GM12878 (cell line): ENCODE measurements at regions not wholly inside any gene's neighbourhood (a gene's known extent, or its start where the extent isn't known, plus 50 kb on each side); places are given as distances from the start of the nearest gene placed in this dataset.

Source experiments
- ATAC-seq: fragments of 200-7000 bp; cut with Tn5 transposase; 3 replicates; pipeline ENCODE4 v1.9.1; 2020; ENCODE audit warnings: mild to moderate bottlenecking, moderate library complexity
- BruUV-seq: library from RNA; stranded (reverse); fragments of 400-500 nt; replicated peaks from 2 replicates; lab custom pipeline; 2021; lab: Mats Ljungman, UMichigan
- CTCF ChIA-PET: fragments of 300-600 bp; sonication (Branson Sonifier 250); formaldehyde crosslinking; extraction: SDS; loops from one replicate; lab custom pipeline; 2021; ENCODE audit warnings: inconsistent platforms; lab: Yijun Ruan, JAX
- POLR2A ChIA-PET: fragments of 350-600 bp; formaldehyde crosslinking; extraction: SDS; loops from one replicate; lab custom pipeline; 2021; ENCODE audit warnings: inconsistent platforms; lab: Charles Lee
- RAD21 ChIA-PET: fragments of 300-600 bp; sonication (Branson Sonifier 250); formaldehyde crosslinking; loops from one replicate; lab custom pipeline; 2023; ENCODE audit warnings: antibody characterized with exemption; ENCODE audit not compliant: unreplicated experiment; lab: Charles Lee
- SMC1A ChIA-PET: fragments of 300-600 bp; sonication (Branson Sonifier 250); formaldehyde crosslinking; loops from one replicate; lab custom pipeline; 2023; ENCODE audit not compliant: unreplicated experiment, uncharacterized antibody; lab: Charles Lee
- DNase-seq: peaks from one replicate; pipeline ENCODE4 v3.0.0-alpha.2; 2011; ENCODE audit warnings: low read depth, low spot score
- FAIRE-seq: peaks from 3 replicates; lab custom pipeline; 2011; peaks lifted over from hg19 to GRCh38; lab: Jason Lieb, UNC
- H2AFZ ChIP-seq: 2 replicates; pipeline ENCODE4 v1.6.0; 2011; ENCODE audit warnings: low read depth, low read length, control low read depth; ENCODE audit not compliant: control insufficient read depth
- H3K27ac ChIP-seq: 2 replicates; pipeline ENCODE4 v1.5.1; 2011; ENCODE audit warnings: control low read depth; ENCODE audit not compliant: control insufficient read depth, insufficient read depth
- H3K27me3 ChIP-seq, 2 experiments: replicated peaks in 1 of 2; 2 replicates each; pipeline versions ENCODE4 v1.6.0 to v1.6.1; 2011; ENCODE audit warnings: low read length in 1 of 2; ENCODE audit not compliant: control insufficient read depth in 2 of 2, insufficient read depth in 2 of 2
- H3K36me3 ChIP-seq, 2 experiments: 2 replicates each; pipeline ENCODE4 v1.5.1; 2011; ENCODE audit warnings: low read length in 1 of 2; ENCODE audit not compliant: control insufficient read depth in 2 of 2, insufficient read depth in 2 of 2
- H3K4me1 ChIP-seq: 2 replicates; pipeline ENCODE4 v1.6.1; 2011; ENCODE audit warnings: mild to moderate bottlenecking, low read length, moderate library complexity, mixed read lengths; ENCODE audit not compliant: control insufficient read depth, insufficient read depth
- H3K4me2 ChIP-seq: 2 replicates; pipeline ENCODE4 v1.6.0; 2011; ENCODE audit warnings: control low read depth; ENCODE audit not compliant: control insufficient read depth, insufficient read depth
- H3K4me3 ChIP-seq: fragments of 200-600 bp; sonication (generic); 2 replicates; pipeline ENCODE4 v1.5.1; 2016
- H3K79me2 ChIP-seq: 2 replicates; pipeline ENCODE4 v1.6.0; 2011; ENCODE audit warnings: low read length; ENCODE audit not compliant: control insufficient read depth, insufficient read depth
- H3K9ac ChIP-seq: 2 replicates; pipeline ENCODE4 v1.8.0; 2011; ENCODE audit warnings: low read length, control low read depth, mixed read lengths; ENCODE audit not compliant: control insufficient read depth, insufficient read depth
- H3K9me3 ChIP-seq: replicated peaks from 3 replicates; pipeline ENCODE4 v1.5.1; 2011; ENCODE audit warnings: mild to moderate bottlenecking, low read length; ENCODE audit not compliant: control insufficient read depth, insufficient read depth
- H4K20me1 ChIP-seq: 2 replicates; pipeline ENCODE4 v1.6.0; 2011; ENCODE audit not compliant: control insufficient read depth, insufficient read depth
- ATF7 ChIP-seq: fragments of 450-650 bp; IDR thresholded peaks from 2 replicates; pipeline ENCODE4 v1.6.1; 2016; ENCODE audit warnings: low read depth, mild to moderate bottlenecking
- BHLHE40 ChIP-seq, 2 experiments: fragments of 450-650 bp in 1 of 2; IDR thresholded peaks; 2 replicates each; pipeline ENCODE4 v1.6.1; 2011 to 2017; ENCODE audit warnings: low read depth in 2 of 2, borderline replicate concordance in 1 of 2, improper control_type of control experiment in 1 of 2, low read length in 1 of 2, mild to moderate bottlenecking in 1 of 2
- DPF2 ChIP-seq: fragments of 450-650 bp; IDR thresholded peaks from 2 replicates; pipeline ENCODE4 v1.6.1; 2017; ENCODE audit warnings: mild to moderate bottlenecking
- HDGF ChIP-seq: fragments of 450-650 bp; IDR thresholded peaks from 2 replicates; pipeline ENCODE4 v1.6.1; 2016; ENCODE audit warnings: antibody characterized with exemption
- RUNX3 ChIP-seq: IDR thresholded peaks from 2 replicates; pipeline ENCODE4 v1.6.1; 2012; ENCODE audit warnings: low read length, inconsistent platforms
- SMARCA5 ChIP-seq: fragments of 450-650 bp; IDR thresholded peaks from 2 replicates; pipeline ENCODE4 v1.6.1; 2017; ENCODE audit warnings: mild to moderate bottlenecking
- SMC3 ChIP-seq: IDR thresholded peaks from 2 replicates; pipeline ENCODE4 v1.6.1; 2011; ENCODE audit warnings: low read length, improper control_type of control experiment, borderline replicate concordance
- SUZ12 ChIP-seq: fragments of 200-600 bp; sonication (generic); IDR thresholded peaks from one replicate; pipeline ENCODE4 v1.6.1; 2018; ENCODE audit warnings: antibody characterized with exemption, mild to moderate bottlenecking; ENCODE audit not compliant: unreplicated experiment
- TBL1XR1 ChIP-seq: IDR thresholded peaks from 2 replicates; pipeline ENCODE4 v1.6.1; 2012; ENCODE audit warnings: low read depth, low read length, improper control_type of control experiment
- YBX1 ChIP-seq: fragments of 450-650 bp; IDR thresholded peaks from 2 replicates; pipeline ENCODE4 v1.6.1; 2016; ENCODE audit warnings: antibody characterized with exemption
- YY1 ChIP-seq: IDR thresholded peaks from 2 replicates; pipeline ENCODE4 v1.6.1; 2011; ENCODE audit warnings: low read depth, mild to moderate bottlenecking, low read length
- ZNF24 ChIP-seq: fragments of 450-650 bp; IDR thresholded peaks from 2 replicates; pipeline ENCODE4 v1.6.1; 2017; ENCODE audit warnings: antibody characterized with exemption, mild to moderate bottlenecking
- ZNF622 ChIP-seq: fragments of 450-650 bp; IDR thresholded peaks from 2 replicates; pipeline ENCODE4 v1.6.1; 2017; ENCODE audit warnings: mild to moderate bottlenecking, inconsistent platforms
- ZSCAN29 ChIP-seq: fragments of 450-650 bp; IDR thresholded peaks from 2 replicates; pipeline ENCODE4 v1.6.1; 2017; ENCODE audit warnings: mild to moderate bottlenecking, moderate library complexity
- WGBS: methylation state at CpG from one replicate; pipeline ENCODE4 v1.1.6; 2016; ENCODE audit warnings: low lambda C conversion rate; ENCODE audit not compliant: insufficient replicate concordance, insufficient coverage; ENCODE audit errors: missing lambda C conversion rate; 5-methylcytosine and 5-hydroxymethylcytosine counted together
- in situ Hi-C: fragments of 300-500 bp; cut with MboI; formaldehyde crosslinking; loops from 9 replicates; pipeline ENCODE4 v1.14.3; 2018; ENCODE audit warnings: mixed read lengths
- intact Hi-C: fragments of 100-400 bp; cut with micrococcal nuclease; formaldehyde crosslinking; loops from one replicate; pipeline ENCODE4 v1.14.2; 2022; ENCODE audit not compliant: unreplicated experiment
- TF ChIP-seq, protein P1 (sequence below): fragments of 450-650 bp; IDR thresholded peaks from 2 replicates; pipeline ENCODE4 v1.6.1; 2017; ENCODE audit warnings: mild to moderate bottlenecking, moderate library complexity
- TF ChIP-seq, protein P2 (sequence below): IDR thresholded peaks from 2 replicates; pipeline ENCODE4 v1.6.1; 2012; ENCODE audit warnings: low read depth, low read length, improper control_type of control experiment

DNA sequence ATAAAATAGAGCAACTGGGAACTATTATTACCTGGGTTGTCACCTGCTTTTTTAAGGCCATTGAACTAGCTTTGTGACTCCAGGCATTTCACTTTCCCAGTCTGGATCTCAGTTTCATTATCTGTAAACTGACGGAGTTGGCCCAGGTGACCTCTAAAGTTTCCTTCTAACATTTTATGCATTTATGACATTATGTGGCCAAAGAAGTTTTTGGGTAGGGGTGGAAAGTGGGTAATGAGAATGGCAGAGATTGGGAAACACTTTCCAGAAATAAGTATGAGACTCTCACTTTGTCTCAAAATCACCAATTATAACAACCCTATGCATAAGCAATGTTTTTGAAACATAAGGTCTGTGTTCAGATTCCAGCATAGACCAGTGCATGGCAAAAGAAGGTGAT lies 99.1 kb upstream of the ARHGEF3 start:
- SMC1A ChIA-PET = interaction anchor here (0.6 to 0.9 kb wide), 2 partner anchors 10 to 13 kb away, joined by 3 to 4 read pairs; no protein-coding TSS in a partner anchor
- BruUV-seq = no TSS peak
- DNase-seq (no peak), FAIRE-seq (no peak), ATAC-seq (no peak)
- in situ Hi-C loops = no loop called here
- no peaks in the 10 kb centered on the region; a peak in 1 of 4 replicates for H3K36me3 ChIP-seq
- H3K9ac ChIP-seq = no peak overlapping the region
- no peak overlapping the region for H3K27ac ChIP-seq
- no peaks in the 10 kb centered on the region for H3K9me3 ChIP-seq
- H4K20me1 ChIP-seq = no peaks in the 10 kb centered on the region
- POLR2A ChIA-PET = no interaction called here
- intact Hi-C loops = no loop called here
- no peak overlapping the region for H3K4me3 ChIP-seq
- no peaks in the 10 kb centered on the region for H3K79me2 ChIP-seq
- no peak overlapping the region for H2AFZ ChIP-seq
- RAD21 ChIA-PET = no interaction called here
- H3K4me1 ChIP-seq = peaks cover 27% of the 10 kb centered on the region
- no peaks in the 10 kb centered on the region for H3K27me3 ChIP-seq
- WGBS = 0% methylated on average over 1 of the region's 1 CpG
- H3K4me2 ChIP-seq = no peak overlapping the region
- no peak for TF ChIP-seq YY1
- no peak for TF ChIP-seq RUNX3
- no peak for TF ChIP-seq ATF7
- no peak for TF ChIP-seq YBX1
- TF ChIP-seq SMARCA5 = no peak
- no peak for TF ChIP-seq SMC3
- TF ChIP-seq ZSCAN29 = no peak
- TF ChIP-seq ZNF622 = no peak
- TF ChIP-seq HDGF = no peak
- TF ChIP-seq BHLHE40 (IDR thresholded peaks at IDR 0.05; ENCODE audit: borderline replicate concordance in 1 of 2, low read depth in 2 of 2, low read length in 1 of 2) = no peak
- no peak for TF ChIP-seq TBL1XR1
- no peak for TF ChIP-seq ZNF24
- no peak for TF ChIP-seq SUZ12
- no peak for TF ChIP-seq DPF2
- TF ChIP-seq, protein P1, sequence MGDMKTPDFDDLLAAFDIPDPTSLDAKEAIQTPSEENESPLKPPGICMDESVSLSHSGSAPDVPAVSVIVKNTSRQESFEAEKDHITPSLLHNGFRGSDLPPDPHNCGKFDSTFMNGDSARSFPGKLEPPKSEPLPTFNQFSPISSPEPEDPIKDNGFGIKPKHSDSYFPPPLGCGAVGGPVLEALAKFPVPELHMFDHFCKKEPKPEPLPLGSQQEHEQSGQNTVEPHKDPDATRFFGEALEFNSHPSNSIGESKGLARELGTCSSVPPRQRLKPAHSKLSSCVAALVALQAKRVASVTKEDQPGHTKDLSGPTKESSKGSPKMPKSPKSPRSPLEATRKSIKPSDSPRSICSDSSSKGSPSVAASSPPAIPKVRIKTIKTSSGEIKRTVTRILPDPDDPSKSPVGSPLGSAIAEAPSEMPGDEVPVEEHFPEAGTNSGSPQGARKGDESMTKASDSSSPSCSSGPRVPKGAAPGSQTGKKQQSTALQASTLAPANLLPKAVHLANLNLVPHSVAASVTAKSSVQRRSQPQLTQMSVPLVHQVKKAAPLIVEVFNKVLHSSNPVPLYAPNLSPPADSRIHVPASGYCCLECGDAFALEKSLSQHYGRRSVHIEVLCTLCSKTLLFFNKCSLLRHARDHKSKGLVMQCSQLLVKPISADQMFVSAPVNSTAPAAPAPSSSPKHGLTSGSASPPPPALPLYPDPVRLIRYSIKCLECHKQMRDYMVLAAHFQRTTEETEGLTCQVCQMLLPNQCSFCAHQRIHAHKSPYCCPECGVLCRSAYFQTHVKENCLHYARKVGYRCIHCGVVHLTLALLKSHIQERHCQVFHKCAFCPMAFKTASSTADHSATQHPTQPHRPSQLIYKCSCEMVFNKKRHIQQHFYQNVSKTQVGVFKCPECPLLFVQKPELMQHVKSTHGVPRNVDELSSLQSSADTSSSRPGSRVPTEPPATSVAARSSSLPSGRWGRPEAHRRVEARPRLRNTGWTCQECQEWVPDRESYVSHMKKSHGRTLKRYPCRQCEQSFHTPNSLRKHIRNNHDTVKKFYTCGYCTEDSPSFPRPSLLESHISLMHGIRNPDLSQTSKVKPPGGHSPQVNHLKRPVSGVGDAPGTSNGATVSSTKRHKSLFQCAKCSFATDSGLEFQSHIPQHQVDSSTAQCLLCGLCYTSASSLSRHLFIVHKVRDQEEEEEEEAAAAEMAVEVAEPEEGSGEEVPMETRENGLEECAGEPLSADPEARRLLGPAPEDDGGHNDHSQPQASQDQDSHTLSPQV = no peak
- TF ChIP-seq, protein P2, sequence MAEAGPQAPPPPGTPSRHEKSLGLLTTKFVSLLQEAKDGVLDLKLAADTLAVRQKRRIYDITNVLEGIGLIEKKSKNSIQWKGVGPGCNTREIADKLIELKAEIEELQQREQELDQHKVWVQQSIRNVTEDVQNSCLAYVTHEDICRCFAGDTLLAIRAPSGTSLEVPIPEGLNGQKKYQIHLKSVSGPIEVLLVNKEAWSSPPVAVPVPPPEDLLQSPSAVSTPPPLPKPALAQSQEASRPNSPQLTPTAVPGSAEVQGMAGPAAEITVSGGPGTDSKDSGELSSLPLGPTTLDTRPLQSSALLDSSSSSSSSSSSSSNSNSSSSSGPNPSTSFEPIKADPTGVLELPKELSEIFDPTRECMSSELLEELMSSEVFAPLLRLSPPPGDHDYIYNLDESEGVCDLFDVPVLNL = no peak
- TF ChIP-seq, all 136 proteins: peak for 0
- CTCF ChIA-PET = interaction anchor here (1.4 kb wide), 1 partner anchor 88 kb away, joined by 3 read pairs; no protein-coding TSS in a partner anchor
